ENCODE measurements at regions not wholly inside any gene's neighbourhood (a gene's known extent, or its start where the extent isn't known, plus 50 kb on each side); places are given as distances from the start of the nearest gene placed in this dataset.
A peak's percentile ranks its signal among the peaks of the same experiment; 100 is the strongest.

- Histone ChIP-seq H3K4me1 (peaks cover 0 to 7% (median 4%) of the 10 kb centered on the region in 4 donors), H3K27ac (no peak overlapping the region), H3K36me3 (no peaks in the 10 kb centered on the region), H3K27me3 (no peaks in the 10 kb centered on the region), H3K9me3 (no peaks in the 10 kb centered on the region), H3K4me3 (no peak overlapping the region)
- TF ChIP-seq POLR2A (IDR thresholded peaks at IDR 0.05) (no peak), POLR2AphosphoS5 (IDR thresholded peaks at IDR 0.05) (no peak), EP300 (IDR thresholded peaks at IDR 0.05; ENCODE audit: low read depth) (no peak), CTCF (IDR thresholded peaks at IDR 0.05) (peak; percentile 76 to 91 (median 82))
- intact Hi-C loops (cut with DNase I; ENCODE audit: low total_unique reads) (loop anchor here (10.0 kb wide), 1 partner anchor 512 kb away; no protein-coding TSS in a partner anchor), in situ Hi-C loops (cut with MboI; ENCODE audit: low pct_ligation_motif_present in 1 of 4, low pct_unique_long_range_greater_than_20kb in 1 of 4, low sequenced_read_pairs in 3 of 4) (loop anchor here in 1 of 4 donors (25.0 kb wide), 1 partner anchor 515 kb away; a partner anchor contains a TSS)
- DNase-seq: peak; percentile 71
- 46 to 100% methylated on average over 3 to 8 of the region's 8 CpGs for WGBS, 2 donors (ENCODE audit: low coverage in 1 of 2)
These were observed 58.5 kb upstream of the COPS8 start for GRCh38 chr2:237026981-237027711.

GRCh38 chr2:237027712-237028029, 58.0 kb upstream of the COPS8 start:
- WGBS, 2 donors (ENCODE audit: low coverage in 1 of 2): 53 to 62% methylated on average over 5 of the region's 5 CpGs
- Histone ChIP-seq H3K27ac (no peak overlapping the region), H3K27me3 (no peaks in the 10 kb centered on the region), H3K36me3 (no peaks in the 10 kb centered on the region), H3K4me1 (peaks cover 0 to 7% (median 4%) of the 10 kb centered on the region in 4 donors), H3K4me3 (no peak overlapping the region), H3K9me3 (no peaks in the 10 kb centered on the region)
- in situ Hi-C loops (cut with MboI; ENCODE audit: low pct_ligation_motif_present in 1 of 4, low pct_unique_long_range_greater_than_20kb in 1 of 4, low sequenced_read_pairs in 3 of 4) (loop anchor here in 1 of 4 donors (25.0 kb wide), 1 partner anchor 515 kb away; a partner anchor contains a TSS), intact Hi-C loops (cut with DNase I; ENCODE audit: low total_unique reads) (loop anchor here (10.0 kb wide), 1 partner anchor 513 kb away; no protein-coding TSS in a partner anchor)
- TF ChIP-seq POLR2A (IDR thresholded peaks at IDR 0.05) (no peak), EP300 (IDR thresholded peaks at IDR 0.05; ENCODE audit: low read depth) (no peak), CTCF (IDR thresholded peaks at IDR 0.05) (no peak), POLR2AphosphoS5 (IDR thresholded peaks at IDR 0.05) (no peak)
- DNase-seq: no peak

- no peak for TF ChIP-seq POLR2A (IDR thresholded peaks at IDR 0.05)
- TF ChIP-seq EP300 (IDR thresholded peaks at IDR 0.05; ENCODE audit: low read depth): no peak
- no peak for TF ChIP-seq CTCF (IDR thresholded peaks at IDR 0.05)
- TF ChIP-seq POLR2AphosphoS5 (IDR thresholded peaks at IDR 0.05): no peak
- Histone ChIP-seq H3K27me3 (no peaks in the 10 kb centered on the region), H3K4me3 (no peak overlapping the region), H3K36me3 (no peaks in the 10 kb centered on the region), H3K27ac (no peak overlapping the region), H3K9me3 (no peaks in the 10 kb centered on the region), H3K4me1 (peaks cover 0 to 5% (median 3%) of the 10 kb centered on the region in 4 donors)
- intact Hi-C loops (cut with DNase I; ENCODE audit: low total_unique reads): no loop called here
- DNase-seq: no peak
- 96% methylated on average over 7 of the region's 8 CpGs; no CpG with 5 or more reads in 1 of the 2 donors for WGBS, 2 donors (ENCODE audit: low coverage in 1 of 2)
- in situ Hi-C loops (cut with MboI; ENCODE audit: low pct_ligation_motif_present in 1 of 4, low pct_unique_long_range_greater_than_20kb in 1 of 4, low sequenced_read_pairs in 3 of 4): loop anchor here in 1 of 4 donors (25.0 kb wide), 1 partner anchor 518 kb away; a partner anchor contains a TSS
These were observed 55.3 kb upstream of the COPS8 start for GRCh38 chr2:237030382-237030781.

GRCh38 chr2:237033536-237034060, 52.1 kb upstream of the COPS8 start:
- H3K27me3 ChIP-seq: no peaks in the 10 kb centered on the region
- no peak for DNase-seq
- H3K27ac ChIP-seq: no peak overlapping the region
- H3K36me3 ChIP-seq: no peaks in the 10 kb centered on the region
- in situ Hi-C loops (cut with MboI; ENCODE audit: low pct_ligation_motif_present in 1 of 4, low pct_unique_long_range_greater_than_20kb in 1 of 4, low sequenced_read_pairs in 3 of 4): loop anchor here in 1 of 4 donors (25.0 kb wide), 1 partner anchor 521 kb away; a partner anchor contains a TSS
- no peak for TF ChIP-seq CTCF (IDR thresholded peaks at IDR 0.05)
- no peak for TF ChIP-seq POLR2AphosphoS5 (IDR thresholded peaks at IDR 0.05)
- no peak for TF ChIP-seq POLR2A (IDR thresholded peaks at IDR 0.05)
- intact Hi-C loops (cut with DNase I; ENCODE audit: low total_unique reads): no loop called here
- H3K9me3 ChIP-seq: no peaks in the 10 kb centered on the region
- no peak overlapping the region for H3K4me3 ChIP-seq
- no peaks in the 10 kb centered on the region for H3K4me1 ChIP-seq
- WGBS, 2 donors (ENCODE audit: low coverage in 1 of 2): 50 to 85% methylated on average over 1 to 3 of the region's 3 CpGs
